Endothelial cell of umbilical vein (primary cell): ENCODE measurements at regions not wholly inside any gene's neighbourhood (a gene's known extent, or its start where the extent isn't known, plus 50 kb on each side); places are given as distances from the start of the nearest gene placed in this dataset.

Experiments
- BruUV-seq: library from RNA; stranded (reverse); fragments of 400-500 nt; replicated peaks from 2 replicates; lab custom pipeline; 2021; lab: Mats Ljungman, UMichigan
- CTCF ChIA-PET: fragments of 300-600, 350-600 bp; sonication (Branson Sonifier 250); formaldehyde crosslinking; loops from one replicate; lab custom pipeline; 2021; ENCODE audit warnings: antibody characterized with exemption, inconsistent platforms; lab: Charles Lee
- POLR2A ChIA-PET: fragments of 300-600, 350-600 bp; sonication (Branson Sonifier 250); formaldehyde crosslinking; loops from one replicate; lab custom pipeline; 2021; ENCODE audit warnings: antibody characterized with exemption, inconsistent platforms; lab: Charles Lee
- DNase-seq: peaks from one replicate; pipeline ENCODE4 v3.0.0-alpha.2; 2011; ENCODE audit warnings: low read depth, low spot score
- FAIRE-seq: peaks from 2 replicates; lab custom pipeline; 2011; peaks lifted over from hg19 to GRCh38; lab: Jason Lieb, UNC
- H2AFZ ChIP-seq: 2 replicates; pipeline ENCODE4 v1.6.0; 2012; ENCODE audit warnings: low read depth, low read length, control low read depth, inconsistent platforms
- H3K27ac ChIP-seq: 2 replicates; pipeline ENCODE4 v1.5.1; 2011; ENCODE audit warnings: low read depth, mild to moderate bottlenecking, control low read depth, low read length, moderate library complexity; ENCODE audit not compliant: insufficient read depth
- H3K27me3 ChIP-seq, 2 experiments: 2 replicates each; pipeline versions ENCODE4 v1.6.0 to v1.6.1; 2011; ENCODE audit warnings: low read length in 2 of 2, mixed read lengths in 1 of 2; ENCODE audit not compliant: control insufficient read depth in 2 of 2, insufficient read depth in 2 of 2
- H3K36me3 ChIP-seq, 2 experiments: 2 replicates in 1 of 2; 3 replicates in 1 of 2; pipeline ENCODE4 v1.5.1; 2011; ENCODE audit warnings: low read length in 2 of 2, mild to moderate bottlenecking in 1 of 2, moderate library complexity in 1 of 2; ENCODE audit not compliant: control insufficient read depth in 2 of 2, insufficient read depth in 2 of 2; ENCODE audit errors: extremely low read depth in 1 of 2
- H3K4me1 ChIP-seq: 3 replicates; pipeline ENCODE4 v1.5.1; 2011; ENCODE audit warnings: mild to moderate bottlenecking, low read length; ENCODE audit not compliant: control insufficient read depth, insufficient read depth; ENCODE audit errors: extremely low read depth
- H3K4me2 ChIP-seq: 2 replicates; pipeline ENCODE4 v1.6.1; 2011; ENCODE audit warnings: low read length, control low read depth, mixed read lengths; ENCODE audit not compliant: insufficient read depth
- H3K4me3 ChIP-seq, 3 experiments: fragments of 200-600 bp in 1 of 3; sonication (generic), shearing (Covaris generic) in 1 of 3; replicated peaks in 1 of 3; 2 replicates each; pipeline ENCODE4 v1.5.1; 2011 to 2016; ENCODE audit warnings: control low read depth in 3 of 3, low read length in 3 of 3, mild to moderate bottlenecking in 2 of 3, inconsistent platforms in 1 of 3, low read depth in 1 of 3, moderate library complexity in 1 of 3; ENCODE audit not compliant: insufficient read depth in 1 of 3
- H3K79me2 ChIP-seq: 2 replicates; pipeline ENCODE4 v1.6.0; 2012; ENCODE audit warnings: low read length, inconsistent platforms; ENCODE audit not compliant: control insufficient read depth, insufficient read depth
- H3K9ac ChIP-seq: replicated peaks from 2 replicates; pipeline ENCODE3; 2011; ENCODE audit warnings: low read length, control low read depth; ENCODE audit not compliant: insufficient read depth; ENCODE audit errors: extremely low read depth
- H3K9me1 ChIP-seq: replicated peaks from 3 replicates; pipeline ENCODE4 v1.6.0; 2011; ENCODE audit warnings: mild to moderate bottlenecking, low read length; ENCODE audit not compliant: control insufficient read depth, insufficient read depth; ENCODE audit errors: extremely low read depth
- H3K9me3 ChIP-seq: replicated peaks from 2 replicates; pipeline ENCODE4 v1.5.1; 2012; ENCODE audit warnings: low read length, inconsistent platforms; ENCODE audit not compliant: control insufficient read depth, insufficient read depth
- H4K20me1 ChIP-seq: replicated peaks from 2 replicates; pipeline ENCODE3; 2011; ENCODE audit warnings: mild to moderate bottlenecking, low read length; ENCODE audit not compliant: control insufficient read depth, insufficient read depth; ENCODE audit errors: extremely low read depth
- EZH2 ChIP-seq: IDR thresholded peaks from 2 replicates; pipeline ENCODE4 v1.6.1; 2012; ENCODE audit warnings: borderline replicate concordance, low read depth, mild to moderate bottlenecking, moderate library complexity, low read length, inconsistent platforms; ENCODE audit not compliant: severe bottlenecking
- JUN ChIP-seq: IDR thresholded peaks from 2 replicates; pipeline ENCODE4 v1.6.1; 2011; ENCODE audit warnings: borderline replicate concordance, low read depth; ENCODE audit not compliant: insufficient read length, insufficient read depth
- MYC ChIP-seq: IDR thresholded peaks from one replicate; pipeline ENCODE4 v1.6.1; 2011; ENCODE audit warnings: mild to moderate bottlenecking, low read depth, low read length
- dilution Hi-C: fragments of 300-500 bp; cut with MboI; formaldehyde crosslinking; loops from one replicate; pipeline ENCODE4 v1.15.0; 2019; ENCODE audit warnings: low sequenced_read_pairs; ENCODE audit not compliant: extremely low pct_ligation_motif_present
- intact Hi-C: fragments of 100-400 bp; cut with micrococcal nuclease; formaldehyde crosslinking; loops from one replicate; pipeline ENCODE4 v1.10.0; 2022

GRCh38 chrX:3178329-3178728 is 137.1 kb downstream of the ARSF start:
- DNase-seq (no peak), FAIRE-seq (no peak)
- BruUV-seq: no TSS peak
- no peak overlapping the region for H3K4me2 ChIP-seq
- H3K4me3 ChIP-seq: no peak overlapping the region
- no peaks in the 10 kb centered on the region for H3K27me3 ChIP-seq
- H3K79me2 ChIP-seq: no peaks in the 10 kb centered on the region
- H4K20me1 ChIP-seq: no peaks in the 10 kb centered on the region
- H2AFZ ChIP-seq: no peak overlapping the region
- H3K9ac ChIP-seq: no peak overlapping the region
- no peaks in the 10 kb centered on the region for H3K9me3 ChIP-seq
- dilution Hi-C loops: no loop called here
- no peak for TF ChIP-seq JUN
- TF ChIP-seq EZH2: no peak
- POLR2A ChIA-PET: no interaction called here
- H3K9me1 ChIP-seq: no peaks in the 10 kb centered on the region
- no peaks in the 10 kb centered on the region for H3K36me3 ChIP-seq
- no peaks in the 10 kb centered on the region for H3K4me1 ChIP-seq
- no peak overlapping the region for H3K27ac ChIP-seq
- CTCF ChIA-PET: no interaction called here
- intact Hi-C loops: no loop called here

GRCh38 chrX:3177851-3178250 is 136.6 kb downstream of the ARSF start:
- H3K27ac ChIP-seq: no peak overlapping the region
- H3K9me1 ChIP-seq: no peaks in the 10 kb centered on the region
- H3K27me3 ChIP-seq: no peaks in the 10 kb centered on the region
- H3K9me3 ChIP-seq: no peaks in the 10 kb centered on the region
- TF ChIP-seq MYC: no peak
- H3K79me2 ChIP-seq: no peaks in the 10 kb centered on the region
- intact Hi-C loops: no loop called here
- dilution Hi-C loops: no loop called here
- FAIRE-seq (no peak), DNase-seq (no peak)
- no peak overlapping the region for H3K9ac ChIP-seq
- H3K4me1 ChIP-seq: no peaks in the 10 kb centered on the region
- no peaks in the 10 kb centered on the region for H3K36me3 ChIP-seq
- H4K20me1 ChIP-seq: no peaks in the 10 kb centered on the region
- BruUV-seq: no TSS peak
- H3K4me2 ChIP-seq: no peak overlapping the region
- no peak overlapping the region for H3K4me3 ChIP-seq
- POLR2A ChIA-PET: no interaction called here
- CTCF ChIA-PET: no interaction called here
- no peak overlapping the region for H2AFZ ChIP-seq
